ENCODE measurements at regions not wholly inside any gene's neighbourhood (a gene's known extent, or its start where the extent isn't known, plus 50 kb on each side); places are given as distances from the start of the nearest gene placed in this dataset.
"Not testable (repeated sequence)": the region's sequence is repeated elsewhere in the genome, so short reads cannot be mapped to it uniquely, and the experiment has no call there.

GRCh38 chr22:33142282-33143055 is 84.3 kb upstream of the SYN3 start:
- DNase-seq (ENCODE audit: low spot score) = no peak

DNA sequence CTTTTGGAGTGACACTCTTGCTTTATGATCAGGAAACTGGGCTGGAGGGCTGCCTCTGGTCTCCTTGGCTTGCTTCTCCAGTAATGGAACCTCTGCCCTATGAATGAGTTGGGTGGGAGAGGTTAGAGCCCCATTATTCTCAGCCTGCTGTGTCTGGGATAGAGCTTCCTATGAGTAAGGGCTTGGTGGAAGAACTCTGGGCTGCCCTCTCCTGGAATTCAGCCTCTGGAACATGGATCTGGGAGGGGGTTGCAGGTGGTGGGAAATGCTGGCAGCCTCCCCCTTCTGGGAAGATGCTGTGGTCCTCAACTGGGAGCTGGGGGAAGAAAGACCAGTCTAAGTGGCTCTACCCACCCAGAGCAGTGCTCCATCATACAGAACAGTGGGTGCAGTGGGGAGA is 81.8 kb upstream of the SYN3 start:
- peak; percentile 16 for DNase-seq (ENCODE audit: low spot score)

GRCh38 chr22:33138333-33138732 is 80.2 kb upstream of the SYN3 start:
- not testable (repeated sequence) for DNase-seq (ENCODE audit: low spot score)

DNA sequence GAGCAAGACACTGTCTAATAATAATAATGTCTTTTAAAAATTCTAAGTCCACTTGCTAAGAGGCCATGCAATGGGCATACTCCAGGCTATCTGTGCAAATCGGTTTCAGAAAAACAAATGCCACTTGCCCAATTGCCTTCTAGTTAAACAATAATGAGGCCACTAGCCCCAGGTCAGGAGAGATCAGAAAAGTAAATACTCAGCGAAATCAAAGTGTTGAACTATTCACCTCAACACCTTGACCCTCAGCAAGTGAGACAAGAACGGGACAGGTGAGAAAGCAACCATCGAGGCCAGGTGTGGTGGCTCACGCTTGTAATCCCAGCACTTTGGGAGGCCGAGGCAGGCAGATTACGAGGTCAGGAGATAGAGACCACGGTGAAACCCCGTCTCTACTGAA is 72.3 kb upstream of the SYN3 start:
- DNase-seq (ENCODE audit: low spot score) = no peak

DNA sequence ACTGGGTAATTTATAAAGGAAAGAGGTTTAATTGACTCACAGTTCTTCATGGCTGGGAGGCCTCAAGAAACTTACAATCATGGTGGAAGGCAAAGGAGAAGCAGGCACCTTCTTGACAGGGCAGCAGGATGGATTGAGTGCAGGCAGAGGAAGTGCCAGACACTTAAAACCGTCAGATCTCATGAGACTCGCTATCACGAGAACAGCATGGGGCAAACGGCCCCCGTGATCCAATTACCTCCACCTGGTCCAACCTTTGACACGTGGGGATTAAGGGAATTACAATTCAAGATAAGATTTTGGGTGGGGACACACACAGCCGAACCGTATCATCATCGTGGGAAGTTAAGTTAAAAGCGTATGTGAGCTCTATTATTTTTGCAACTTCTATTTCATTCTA is 71.4 kb upstream of the SYN3 start:
- no peak for DNase-seq (ENCODE audit: low spot score)

GRCh38 chr22:33126881-33127280 is 68.7 kb upstream of the SYN3 start:
- DNase-seq (ENCODE audit: low spot score) = peak; percentile 31

- no peak for DNase-seq (ENCODE audit: low spot score)
Measured at GRCh38 chr22:33124471-33124870, 66.3 kb upstream of the SYN3 start.

DNA sequence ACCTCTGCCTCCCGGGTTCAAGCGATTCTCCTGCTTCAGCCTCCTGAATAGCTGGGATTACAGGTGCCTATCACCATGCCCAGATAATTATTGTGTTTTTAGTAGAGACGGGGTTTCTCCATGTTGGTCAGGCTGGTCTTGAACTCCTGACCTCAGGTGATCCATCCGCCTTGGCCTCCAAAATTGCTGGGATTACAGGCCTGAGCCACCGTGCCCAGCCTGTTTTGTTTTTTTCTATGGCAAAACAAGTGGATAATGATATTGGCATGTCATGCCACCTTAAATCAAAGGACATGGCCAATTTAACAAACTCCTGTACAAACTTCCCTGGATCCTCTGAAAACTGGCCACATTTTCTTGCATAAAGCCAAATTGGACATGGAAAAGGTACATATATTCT is 64.3 kb upstream of the SYN3 start:
- not testable (repeated sequence) for DNase-seq (ENCODE audit: low spot score)

DNA sequence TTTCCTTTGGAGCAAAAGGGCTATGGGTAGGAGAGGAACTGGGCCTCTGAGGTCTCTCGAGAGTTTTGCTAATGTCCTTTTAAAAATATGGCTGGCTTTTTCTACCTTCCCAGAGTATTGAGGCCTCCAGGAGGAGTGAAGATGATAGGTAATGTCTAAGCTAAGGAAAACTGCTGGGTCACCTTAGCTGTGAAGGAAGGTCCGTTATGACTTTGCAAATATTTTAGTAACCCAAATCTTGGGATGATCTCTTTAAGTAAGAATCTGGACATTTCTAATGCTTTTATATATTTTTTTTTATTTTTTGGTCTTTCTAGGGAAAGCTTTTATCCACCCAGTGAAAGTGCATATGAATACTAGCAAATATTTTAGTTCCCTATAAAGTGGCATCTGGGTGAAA is 60.9 kb upstream of the SYN3 start:
- DNase-seq (ENCODE audit: low spot score) = no peak

- DNase-seq (ENCODE audit: low spot score) = no peak
Measured at GRCh38 chr22:33117821-33118220, 59.6 kb upstream of the SYN3 start.

DNA sequence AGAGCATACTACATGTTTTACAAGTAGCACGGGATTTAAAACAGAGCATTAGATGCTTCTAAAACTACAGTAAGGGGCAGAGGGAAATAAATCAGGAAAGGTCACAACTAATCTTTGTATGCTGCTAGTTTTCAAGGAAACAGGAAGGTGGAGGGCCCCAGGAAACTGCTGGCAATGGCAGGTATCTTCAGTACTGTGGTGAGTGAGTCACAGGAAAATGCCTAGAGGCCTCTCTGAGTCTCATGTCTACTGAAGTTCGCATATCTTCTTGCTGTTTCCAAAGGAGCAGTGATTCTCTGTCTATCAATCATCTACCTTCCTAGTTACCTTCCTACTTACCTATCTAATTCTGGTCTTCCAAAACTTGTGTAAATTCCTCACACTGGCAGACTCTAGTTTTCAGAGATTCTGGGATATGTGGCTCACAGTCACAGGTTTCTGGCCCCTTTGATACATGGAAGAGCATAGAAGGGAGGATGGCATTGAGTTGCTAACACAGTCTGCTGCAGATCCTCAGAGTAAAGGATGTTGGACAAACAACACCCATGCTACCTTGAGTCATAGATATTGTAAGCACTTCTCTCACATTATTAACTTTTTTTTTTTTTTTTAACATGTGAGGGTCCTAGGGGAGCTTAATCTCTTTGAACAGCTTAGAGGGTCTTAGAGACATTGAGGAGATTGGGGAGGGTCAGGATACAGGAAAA is 58.8 kb upstream of the SYN3 start:
- DNase-seq (ENCODE audit: low spot score) = no peak

DNA sequence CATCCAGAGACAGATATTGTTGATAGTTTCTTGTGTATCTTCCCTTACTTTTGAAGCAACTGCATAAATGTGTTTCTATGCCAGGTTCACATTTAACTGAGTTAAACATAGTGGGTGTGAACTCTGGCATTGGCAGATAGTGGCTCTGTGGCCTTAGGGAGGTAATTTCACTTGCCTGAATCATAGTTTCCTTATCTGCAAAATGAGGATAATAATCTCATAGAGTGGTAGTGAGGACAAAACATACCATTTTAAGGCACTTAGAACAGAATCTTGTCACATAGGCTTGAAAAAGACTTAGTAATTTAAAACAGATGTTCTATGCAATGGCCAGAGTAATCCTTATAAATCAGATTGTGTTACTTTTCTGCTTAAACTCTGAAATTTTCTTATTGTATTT is 56.4 kb upstream of the SYN3 start:
- DNase-seq (ENCODE audit: low spot score) = no peak

GRCh38 chr22:33112580-33112979 is 54.4 kb upstream of the SYN3 start:
- no peak for DNase-seq (ENCODE audit: low spot score)

DNA sequence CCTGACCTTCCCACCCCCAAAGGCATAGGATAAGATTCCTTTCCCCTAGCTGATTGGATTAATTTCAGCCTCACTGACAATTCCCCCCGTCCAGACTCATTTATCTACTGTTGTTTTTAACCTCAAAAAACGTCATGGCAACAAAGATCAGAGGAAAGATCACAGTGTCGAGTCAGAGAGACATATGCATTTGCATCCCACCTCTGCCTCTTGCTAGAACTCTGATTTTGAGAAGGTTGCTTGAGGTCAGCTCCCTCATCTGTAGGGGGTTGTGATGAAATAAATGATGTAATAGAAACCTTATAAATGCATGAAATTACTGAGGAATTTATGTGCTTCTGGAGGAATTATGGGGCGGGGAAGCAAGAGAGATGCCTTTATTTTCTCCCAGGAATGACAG is 53.3 kb upstream of the SYN3 start:
- no peak for DNase-seq (ENCODE audit: low spot score)

DNA sequence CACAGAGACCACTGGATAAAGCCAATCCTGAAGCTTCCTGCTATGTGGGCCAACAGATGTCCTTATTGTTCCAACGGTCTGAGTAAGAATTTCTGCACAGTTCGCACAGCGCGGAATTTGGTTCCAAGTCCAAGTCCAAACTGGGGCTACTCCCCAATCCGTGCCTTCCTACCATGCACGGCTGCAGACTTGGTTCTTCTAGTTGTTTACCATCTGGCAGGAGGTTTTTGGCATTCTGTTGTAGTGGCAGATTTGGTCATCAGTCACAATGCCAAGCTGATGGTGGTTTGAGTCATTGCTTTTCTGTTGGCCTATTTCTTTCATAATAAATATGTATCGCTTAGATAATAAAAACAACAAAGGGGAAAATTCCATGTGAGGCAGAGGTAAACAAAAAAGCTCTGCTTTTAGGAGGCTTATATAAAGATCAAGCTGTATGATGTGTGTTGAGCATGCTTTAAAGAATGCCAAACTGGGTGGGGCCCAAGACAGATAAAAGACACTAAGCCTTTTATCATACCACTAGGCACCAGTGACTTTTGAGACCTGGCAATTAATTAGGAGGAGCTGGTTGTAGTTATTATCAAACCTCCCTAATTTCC is 52.5 kb upstream of the SYN3 start:
- DNase-seq (ENCODE audit: low spot score) = no peak

DNA sequence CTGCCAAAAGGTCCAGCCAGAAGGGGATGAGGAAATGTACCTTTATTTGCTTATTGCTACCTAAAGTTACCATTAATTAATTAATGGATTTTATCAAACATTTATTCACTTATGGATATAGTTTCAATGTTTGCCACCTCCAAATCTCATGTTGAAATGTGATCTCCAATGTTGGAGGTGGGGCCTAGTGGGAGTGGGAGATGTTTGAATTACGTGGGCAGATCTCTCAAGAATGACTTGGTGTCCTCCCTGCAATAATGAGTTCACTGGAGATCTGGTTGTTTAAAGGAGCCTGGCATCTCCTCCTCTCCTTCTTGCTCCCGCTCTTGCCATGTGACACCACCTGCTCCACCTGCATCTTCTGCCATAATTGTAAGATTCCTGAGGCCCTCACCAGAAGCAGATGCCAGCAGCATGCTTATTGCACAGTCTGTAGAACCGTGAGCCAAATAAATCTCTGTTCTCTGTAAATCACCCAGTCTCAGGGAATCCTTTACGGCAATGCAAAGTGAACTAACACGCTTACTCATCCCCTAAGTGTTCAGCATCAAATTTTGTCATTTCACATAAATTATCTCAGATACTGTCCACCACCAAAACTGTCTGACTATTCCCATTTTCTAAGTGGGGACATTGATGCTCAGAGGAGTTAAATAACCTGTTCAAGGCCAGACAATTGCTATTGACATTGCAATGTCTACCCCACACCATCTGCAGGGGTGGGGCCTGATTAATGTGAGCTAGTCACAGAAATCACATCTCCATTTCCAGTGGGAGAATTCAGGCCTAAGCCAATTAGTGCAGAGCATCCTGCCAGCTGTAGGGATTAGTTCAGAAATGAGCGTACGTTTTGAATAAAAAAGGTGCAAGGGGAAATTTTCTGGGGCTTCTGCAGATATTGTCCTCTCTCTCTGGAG is 51.6 kb upstream of the SYN3 start:
- DNase-seq (ENCODE audit: low spot score) = no peak

DNA sequence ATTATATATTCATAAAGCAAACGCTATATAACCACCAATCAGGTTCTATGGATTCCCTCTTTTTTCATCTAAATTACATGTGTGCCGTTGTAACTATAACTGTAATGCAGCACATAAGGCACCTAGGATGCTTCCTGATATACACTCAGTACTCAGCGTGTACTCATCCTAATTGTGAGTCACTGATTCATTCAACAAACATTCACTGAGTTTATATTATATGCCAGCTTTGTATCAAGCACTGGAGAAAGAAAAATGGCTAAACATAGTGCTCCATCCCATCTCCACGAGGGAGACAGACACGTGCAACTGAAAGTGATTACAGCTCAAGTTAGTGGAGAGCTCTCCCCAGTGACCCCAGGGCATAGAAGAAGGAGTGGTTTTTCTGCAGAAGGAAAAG is 49.9 kb upstream of the SYN3 start:
- no peak for DNase-seq (ENCODE audit: low spot score)
